Chondrocyte (in vitro differentiated cells): ENCODE measurements at regions not wholly inside any gene's neighbourhood (a gene's known extent, or its start where the extent isn't known, plus 50 kb on each side); places are given as distances from the start of the nearest gene placed in this dataset.

Experiments used
- DNase-seq: peaks from one replicate; pipeline ENCODE4 v3.0.0; 2021; ENCODE audit warnings: mixed read lengths, low spot score
- H3K27ac Mint-ChIP-seq: one replicate; pipeline ENCODE4 v1.8.0; 2021; ENCODE audit warnings: mild to moderate bottlenecking, moderate library complexity, mixed read lengths; ENCODE audit not compliant: unreplicated experiment
- H3K27me3 Mint-ChIP-seq: 2 replicates; pipeline ENCODE4 v1.8.0; 2021; ENCODE audit warnings: low read depth, mixed read lengths
- H3K36me3 Mint-ChIP-seq: 2 replicates; pipeline ENCODE4 v1.8.0; 2021; ENCODE audit warnings: low read depth, mixed read lengths
- H3K4me1 Mint-ChIP-seq: 2 replicates; pipeline ENCODE4 v1.8.0; 2021; ENCODE audit warnings: low read depth, mild to moderate bottlenecking, mixed read lengths
- H3K4me3 Mint-ChIP-seq: one replicate; pipeline ENCODE4 v1.8.0; 2021; ENCODE audit warnings: mild to moderate bottlenecking, moderate library complexity, mixed read lengths; ENCODE audit not compliant: unreplicated experiment
- H3K9me3 Mint-ChIP-seq: 2 replicates; pipeline ENCODE4 v1.8.0; 2021; ENCODE audit warnings: low read depth, mixed read lengths
- CTCF ChIP-seq: fragments of 200-600 bp; sonication (generic); IDR thresholded peaks from 2 replicates; pipeline ENCODE4 v1.5.0; 2021; ENCODE audit warnings: antibody characterized with exemption, mild to moderate bottlenecking, moderate library complexity

GRCh38 chr6:134117409-134117808, 65.0 kb upstream of the SLC2A12 start:
- DNase-seq: no peak

GRCh38 chr6:134115715-134116074, 63.3 kb upstream of the SLC2A12 start:
- Mint-ChIP-seq H3K9me3 (peaks cover 4% of the 10 kb centered on the region), H3K4me1 (peaks cover 11% of the 10 kb centered on the region), H3K27me3 (no peaks in the 10 kb centered on the region), H3K4me3 (no peak overlapping the region), H3K36me3 (no peaks in the 10 kb centered on the region), H3K27ac (no peak overlapping the region)
- TF ChIP-seq CTCF: no peak
- no peak for DNase-seq

More at GRCh38 chr6:134117409-134117808, 65.0 kb upstream of the SLC2A12 start:
- no peaks in the 10 kb centered on the region for H3K36me3 Mint-ChIP-seq
- no peaks in the 10 kb centered on the region for H3K27me3 Mint-ChIP-seq
- no peak overlapping the region for H3K27ac Mint-ChIP-seq
- H3K9me3 Mint-ChIP-seq: peaks cover 4% of the 10 kb centered on the region
- H3K4me1 Mint-ChIP-seq: peaks cover 9% of the 10 kb centered on the region
- no peak for TF ChIP-seq CTCF
- H3K4me3 Mint-ChIP-seq: no peak overlapping the region

GRCh38 chr6:134114918-134115714, 62.7 kb upstream of the SLC2A12 start:
- H3K4me1 Mint-ChIP-seq: peaks cover 11% of the 10 kb centered on the region
- H3K36me3 Mint-ChIP-seq: no peaks in the 10 kb centered on the region
- no peaks in the 10 kb centered on the region for H3K27me3 Mint-ChIP-seq
- no peak overlapping the region for H3K4me3 Mint-ChIP-seq
- peaks cover 4% of the 10 kb centered on the region for H3K9me3 Mint-ChIP-seq
- DNase-seq: no peak
- TF ChIP-seq CTCF: no peak
- H3K27ac Mint-ChIP-seq: no peak overlapping the region

- Mint-ChIP-seq H3K4me1 (peaks cover 11% of the 10 kb centered on the region), H3K36me3 (no peaks in the 10 kb centered on the region), H3K27me3 (no peaks in the 10 kb centered on the region), H3K27ac (no peak overlapping the region), H3K4me3 (no peak overlapping the region), H3K9me3 (no peaks in the 10 kb centered on the region)
- no peak for TF ChIP-seq CTCF
- DNase-seq: no peak
Observed at GRCh38 chr6:134114489-134114888, 62.1 kb upstream of the SLC2A12 start.

GRCh38 chr6:134111726-134112125, 59.3 kb upstream of the SLC2A12 start:
- Mint-ChIP-seq H3K27ac (no peak overlapping the region), H3K9me3 (no peaks in the 10 kb centered on the region), H3K4me1 (peaks cover 9% of the 10 kb centered on the region), H3K36me3 (no peaks in the 10 kb centered on the region), H3K4me3 (no peak overlapping the region), H3K27me3 (no peaks in the 10 kb centered on the region)
- TF ChIP-seq CTCF: no peak
- no peak for DNase-seq
